ENCODE measurements at regions not wholly inside any gene's neighbourhood (a gene's known extent, or its start where the extent isn't known, plus 50 kb on each side); places are given as distances from the start of the nearest gene placed in this dataset.

- H3K4me3 ChIP-seq (ENCODE audit: low read depth, low read length), result no peak overlapping the region
- TF ChIP-seq CTCF (IDR thresholded peaks at IDR 0.05; ENCODE audit: insufficient read depth, low read depth, low read length), result no peak
- DNase-seq (ENCODE audit: low read depth), result no peak
Measured at GRCh38 chr12:43126652-43127375, 425.2 kb downstream of the ADAMTS20 start.

- no peak for TF ChIP-seq CTCF (IDR thresholded peaks at IDR 0.05; ENCODE audit: insufficient read depth, low read depth, low read length)
- no peak for DNase-seq (ENCODE audit: low read depth)
- H3K4me3 ChIP-seq (ENCODE audit: low read depth, low read length), result no peak overlapping the region
Measured at GRCh38 chr12:43123461-43123860, 428.5 kb downstream of the ADAMTS20 start.

GRCh38 chr12:43120150-43120549 lies 431.9 kb downstream of the ADAMTS20 start:
- no peak for DNase-seq (ENCODE audit: low read depth)
- H3K4me3 ChIP-seq (ENCODE audit: low read depth, low read length), result no peak overlapping the region
- TF ChIP-seq CTCF (IDR thresholded peaks at IDR 0.05; ENCODE audit: insufficient read depth, low read depth, low read length), result no peak

GRCh38 chr12:43118881-43119280 lies 433.1 kb downstream of the ADAMTS20 start:
- H3K4me3 ChIP-seq (ENCODE audit: low read depth, low read length), result no peak overlapping the region
- no peak for DNase-seq (ENCODE audit: low read depth)
- TF ChIP-seq CTCF (IDR thresholded peaks at IDR 0.05; ENCODE audit: insufficient read depth, low read depth, low read length), result no peak

- no peak for DNase-seq (ENCODE audit: low read depth)
- no peak for TF ChIP-seq CTCF (IDR thresholded peaks at IDR 0.05; ENCODE audit: insufficient read depth, low read depth, low read length)
- no peak overlapping the region for H3K4me3 ChIP-seq (ENCODE audit: low read depth, low read length)
Measured at GRCh38 chr12:43118234-43118633, 433.8 kb downstream of the ADAMTS20 start.

GRCh38 chr12:43117226-43117930 lies 434.6 kb downstream of the ADAMTS20 start:
- H3K4me3 ChIP-seq (ENCODE audit: low read depth, low read length), result no peak overlapping the region
- no peak for DNase-seq (ENCODE audit: low read depth)
- no peak for TF ChIP-seq CTCF (IDR thresholded peaks at IDR 0.05; ENCODE audit: insufficient read depth, low read depth, low read length)

Measured in fibroblast of villous mesenchyme (primary cell).